ENCODE measurements at regions not wholly inside any gene's neighbourhood (a gene's known extent, or its start where the extent isn't known, plus 50 kb on each side); places are given as distances from the start of the nearest gene placed in this dataset.
A peak's percentile ranks its signal among the peaks of the same experiment; 100 is the strongest.

GRCh38 chr1:182121787-182122186, 60.3 kb upstream of the ZNF648 start:
- DNase-seq (ENCODE audit: low read depth), result no peak
- TF ChIP-seq CTCF (conservative IDR thresholded peaks at IDR 0.05; ENCODE audit: low read depth, low read length), result no peak

GRCh38 chr1:182120411-182121258, 59.1 kb upstream of the ZNF648 start:
- no peak overlapping the region for H3K4me3 ChIP-seq (ENCODE audit: low read depth, low read length)
- no peak for TF ChIP-seq CTCF (conservative IDR thresholded peaks at IDR 0.05; ENCODE audit: low read depth, low read length)
- DNase-seq (ENCODE audit: low read depth), result peak; percentile 27

More at GRCh38 chr1:182121787-182122186, 60.3 kb upstream of the ZNF648 start:
- H3K4me3 ChIP-seq (ENCODE audit: low read depth, low read length), result no peak overlapping the region

- no peak for DNase-seq (ENCODE audit: low read depth)
- no peak for TF ChIP-seq CTCF (conservative IDR thresholded peaks at IDR 0.05; ENCODE audit: low read depth, low read length)
- H3K4me3 ChIP-seq (ENCODE audit: low read depth, low read length), result no peak overlapping the region
Observed at GRCh38 chr1:182119631-182120030, 58.1 kb upstream of the ZNF648 start.

- DNase-seq (ENCODE audit: low read depth), result no peak
- H3K4me3 ChIP-seq (ENCODE audit: low read depth, low read length), result no peak overlapping the region
- TF ChIP-seq CTCF (conservative IDR thresholded peaks at IDR 0.05; ENCODE audit: low read depth, low read length), result no peak
Observed at GRCh38 chr1:182118851-182119250, 57.3 kb upstream of the ZNF648 start.

GRCh38 chr1:182114627-182115023, 53.1 kb upstream of the ZNF648 start:
- DNase-seq (ENCODE audit: low read depth), result no peak
- no peak for TF ChIP-seq CTCF (conservative IDR thresholded peaks at IDR 0.05; ENCODE audit: low read depth, low read length)
- no peak overlapping the region for H3K4me3 ChIP-seq (ENCODE audit: low read depth, low read length)

GRCh38 chr1:182113879-182114626, 52.5 kb upstream of the ZNF648 start:
- TF ChIP-seq CTCF (conservative IDR thresholded peaks at IDR 0.05; ENCODE audit: low read depth, low read length), result no peak
- DNase-seq (ENCODE audit: low read depth), result no peak
- H3K4me3 ChIP-seq (ENCODE audit: low read depth, low read length), result no peak overlapping the region
